ENCODE measurements at regions not wholly inside any gene's neighbourhood (a gene's known extent, or its start where the extent isn't known, plus 50 kb on each side); places are given as distances from the start of the nearest gene placed in this dataset.

DNA sequence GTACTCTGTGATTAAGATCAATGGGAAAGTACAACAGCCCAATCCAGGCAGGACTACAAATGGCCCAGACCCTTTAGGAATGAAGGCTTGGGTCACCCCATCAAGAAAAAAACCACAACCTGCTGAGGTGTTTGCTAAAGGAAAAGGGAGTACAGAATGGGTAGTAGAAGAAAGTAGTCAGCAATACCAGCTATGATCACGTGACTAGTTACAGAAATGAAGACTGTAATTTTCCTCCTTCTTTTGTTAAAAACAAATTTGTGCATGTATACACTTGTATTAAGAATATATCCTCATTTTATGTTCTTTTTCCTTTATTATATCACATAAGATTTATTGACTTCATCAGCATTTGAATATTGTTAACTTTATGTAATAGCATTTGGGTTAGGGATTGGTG lies 160.1 kb upstream of the TBX22 start:
- TF ChIP-seq, protein P1, sequence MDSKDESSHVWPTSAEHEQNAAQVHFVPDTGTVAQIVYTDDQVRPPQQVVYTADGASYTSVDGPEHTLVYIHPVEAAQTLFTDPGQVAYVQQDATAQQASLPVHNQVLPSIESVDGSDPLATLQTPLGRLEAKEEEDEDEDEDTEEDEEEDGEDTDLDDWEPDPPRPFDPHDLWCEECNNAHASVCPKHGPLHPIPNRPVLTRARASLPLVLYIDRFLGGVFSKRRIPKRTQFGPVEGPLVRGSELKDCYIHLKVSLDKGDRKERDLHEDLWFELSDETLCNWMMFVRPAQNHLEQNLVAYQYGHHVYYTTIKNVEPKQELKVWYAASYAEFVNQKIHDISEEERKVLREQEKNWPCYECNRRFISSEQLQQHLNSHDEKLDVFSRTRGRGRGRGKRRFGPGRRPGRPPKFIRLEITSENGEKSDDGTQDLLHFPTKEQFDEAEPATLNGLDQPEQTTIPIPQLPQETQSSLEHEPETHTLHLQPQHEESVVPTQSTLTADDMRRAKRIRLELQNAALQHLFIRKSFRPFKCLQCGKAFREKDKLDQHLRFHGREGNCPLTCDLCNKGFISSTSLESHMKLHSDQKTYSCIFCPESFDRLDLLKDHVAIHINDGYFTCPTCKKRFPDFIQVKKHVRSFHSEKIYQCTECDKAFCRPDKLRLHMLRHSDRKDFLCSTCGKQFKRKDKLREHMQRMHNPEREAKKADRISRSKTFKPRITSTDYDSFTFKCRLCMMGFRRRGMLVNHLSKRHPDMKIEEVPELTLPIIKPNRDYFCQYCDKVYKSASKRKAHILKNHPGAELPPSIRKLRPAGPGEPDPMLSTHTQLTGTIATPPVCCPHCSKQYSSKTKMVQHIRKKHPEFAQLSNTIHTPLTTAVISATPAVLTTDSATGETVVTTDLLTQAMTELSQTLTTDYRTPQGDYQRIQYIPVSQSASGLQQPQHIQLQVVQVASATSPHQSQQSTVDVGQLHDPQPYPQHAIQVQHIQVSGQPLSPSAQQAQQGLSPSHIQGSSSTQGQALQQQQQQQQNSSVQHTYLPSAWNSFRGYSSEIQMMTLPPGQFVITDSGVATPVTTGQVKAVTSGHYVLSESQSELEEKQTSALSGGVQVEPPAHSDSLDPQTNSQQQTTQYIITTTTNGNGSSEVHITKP (IDR thresholded peaks at IDR 0.05; ENCODE audit: partially characterized antibody), result no peak
- TF ChIP-seq EP300 (IDR thresholded peaks at IDR 0.05; ENCODE audit: low read length) (no peak), HES1 (IDR thresholded peaks at IDR 0.05; ENCODE audit: low read depth) (no peak)
